Mononuclear cell (primary cell): ENCODE measurements at regions not wholly inside any gene's neighbourhood (a gene's known extent, or its start where the extent isn't known, plus 50 kb on each side); places are given as distances from the start of the nearest gene placed in this dataset.
"Not testable (repeated sequence)": the region's sequence is repeated elsewhere in the genome, so short reads cannot be mapped to it uniquely, and the experiment has no call there.

ENCODE experiments used
- H3K27me3 ChIP-seq: 2 replicates; pipeline ENCODE4 v1.6.0; 2011; ENCODE audit warnings: low read length, control low read depth; ENCODE audit not compliant: insufficient read depth
- H3K4me1 ChIP-seq: 2 replicates; pipeline ENCODE4 v1.5.1; 2011; ENCODE audit warnings: mild to moderate bottlenecking, low read length, control low read depth; ENCODE audit not compliant: insufficient read depth
- H3K4me3 ChIP-seq: 2 replicates; pipeline ENCODE4 v1.5.1; 2011; ENCODE audit warnings: mild to moderate bottlenecking, low read length, moderate library complexity
- H3K9me3 ChIP-seq: 2 replicates; pipeline ENCODE4 v1.5.1; 2011; ENCODE audit warnings: low read depth, mild to moderate bottlenecking, control low read depth, low read length

- H3K27me3 ChIP-seq, H3K9me3 ChIP-seq, H3K4me1 ChIP-seq, H3K4me3 ChIP-seq: not testable (repeated sequence)
These were observed 340.6 kb downstream of the PAX1 start for GRCh38 chr20:22045956-22046507.

GRCh38 chr20:22027423-22027822, 322.0 kb downstream of the PAX1 start:
- Histone ChIP-seq H3K9me3 (no peaks in the 10 kb centered on the region), H3K4me1 (no peaks in the 10 kb centered on the region), H3K4me3 (no peak overlapping the region), H3K27me3 (no peaks in the 10 kb centered on the region)

- Histone ChIP-seq H3K9me3 (no peaks in the 10 kb centered on the region), H3K4me3 (no peak overlapping the region), H3K27me3 (no peaks in the 10 kb centered on the region), H3K4me1 (no peaks in the 10 kb centered on the region)
These were observed 314.7 kb downstream of the PAX1 start for GRCh38 chr20:22020201-22020600.

GRCh38 chr20:22008456-22008855, 303.0 kb downstream of the PAX1 start:
- H3K4me1 ChIP-seq: no peaks in the 10 kb centered on the region
- H3K9me3 ChIP-seq: no peaks in the 10 kb centered on the region
- H3K4me3 ChIP-seq: no peak overlapping the region
- no peaks in the 10 kb centered on the region for H3K27me3 ChIP-seq

GRCh38 chr20:22006306-22006705, 300.8 kb downstream of the PAX1 start:
- H3K4me1 ChIP-seq: no peaks in the 10 kb centered on the region
- H3K4me3 ChIP-seq: no peak overlapping the region
- H3K27me3 ChIP-seq: no peaks in the 10 kb centered on the region
- no peaks in the 10 kb centered on the region for H3K9me3 ChIP-seq

- Histone ChIP-seq H3K4me1 (no peaks in the 10 kb centered on the region), H3K4me3 (no peak overlapping the region), H3K27me3 (no peaks in the 10 kb centered on the region), H3K9me3 (no peaks in the 10 kb centered on the region)
These were observed 300.1 kb downstream of the PAX1 start for GRCh38 chr20:22005535-22005934.

GRCh38 chr20:22004946-22005345, 299.5 kb downstream of the PAX1 start:
- no peaks in the 10 kb centered on the region for H3K27me3 ChIP-seq
- H3K4me1 ChIP-seq: no peaks in the 10 kb centered on the region
- no peak overlapping the region for H3K4me3 ChIP-seq
- H3K9me3 ChIP-seq: no peaks in the 10 kb centered on the region

GRCh38 chr20:22003680-22004079, 298.2 kb downstream of the PAX1 start:
- Histone ChIP-seq H3K4me3 (no peak overlapping the region), H3K4me1 (no peaks in the 10 kb centered on the region), H3K9me3 (no peaks in the 10 kb centered on the region), H3K27me3 (no peaks in the 10 kb centered on the region)

- Histone ChIP-seq H3K9me3 (no peaks in the 10 kb centered on the region), H3K27me3 (no peaks in the 10 kb centered on the region), H3K4me1 (no peaks in the 10 kb centered on the region), H3K4me3 (no peak overlapping the region)
These were observed 296.4 kb downstream of the PAX1 start for GRCh38 chr20:22001886-22002285.

GRCh38 chr20:21995461-21995860, 290.0 kb downstream of the PAX1 start:
- Histone ChIP-seq H3K4me3 (no peak overlapping the region), H3K9me3 (no peaks in the 10 kb centered on the region), H3K27me3 (no peaks in the 10 kb centered on the region), H3K4me1 (no peaks in the 10 kb centered on the region)

- H3K4me3 ChIP-seq: no peak overlapping the region
- H3K27me3 ChIP-seq: no peaks in the 10 kb centered on the region
- H3K9me3 ChIP-seq: no peaks in the 10 kb centered on the region
- no peaks in the 10 kb centered on the region for H3K4me1 ChIP-seq
These were observed 288.7 kb downstream of the PAX1 start for GRCh38 chr20:21994203-21994602.

GRCh38 chr20:21982559-21982958, 277.1 kb downstream of the PAX1 start:
- Histone ChIP-seq H3K4me3 (no peak overlapping the region), H3K4me1 (no peaks in the 10 kb centered on the region), H3K27me3 (no peaks in the 10 kb centered on the region)

GRCh38 chr20:21981597-21982344, 276.3 kb downstream of the PAX1 start:
- Histone ChIP-seq H3K4me1 (no peaks in the 10 kb centered on the region), H3K9me3 (no peaks in the 10 kb centered on the region), H3K27me3 (no peaks in the 10 kb centered on the region), H3K4me3 (no peak overlapping the region)

More at GRCh38 chr20:21982559-21982958, 277.1 kb downstream of the PAX1 start:
- H3K9me3 ChIP-seq: no peaks in the 10 kb centered on the region

GRCh38 chr20:21981179-21981578, 275.7 kb downstream of the PAX1 start:
- Histone ChIP-seq H3K27me3 (no peaks in the 10 kb centered on the region), H3K4me3 (no peak overlapping the region), H3K9me3 (no peaks in the 10 kb centered on the region), H3K4me1 (no peaks in the 10 kb centered on the region)

GRCh38 chr20:21971436-21971835, 266.0 kb downstream of the PAX1 start:
- Histone ChIP-seq H3K9me3 (no peaks in the 10 kb centered on the region), H3K27me3 (no peaks in the 10 kb centered on the region), H3K4me1 (no peaks in the 10 kb centered on the region), H3K4me3 (no peak overlapping the region)

- Histone ChIP-seq H3K4me3 (no peak overlapping the region), H3K4me1 (no peaks in the 10 kb centered on the region), H3K27me3 (no peaks in the 10 kb centered on the region), H3K9me3 (no peaks in the 10 kb centered on the region)
These were observed 263.0 kb downstream of the PAX1 start for GRCh38 chr20:21968486-21968885.
